ENCODE measurements at regions not wholly inside any gene's neighbourhood (a gene's known extent, or its start where the extent isn't known, plus 50 kb on each side); places are given as distances from the start of the nearest gene placed in this dataset.

DNA sequence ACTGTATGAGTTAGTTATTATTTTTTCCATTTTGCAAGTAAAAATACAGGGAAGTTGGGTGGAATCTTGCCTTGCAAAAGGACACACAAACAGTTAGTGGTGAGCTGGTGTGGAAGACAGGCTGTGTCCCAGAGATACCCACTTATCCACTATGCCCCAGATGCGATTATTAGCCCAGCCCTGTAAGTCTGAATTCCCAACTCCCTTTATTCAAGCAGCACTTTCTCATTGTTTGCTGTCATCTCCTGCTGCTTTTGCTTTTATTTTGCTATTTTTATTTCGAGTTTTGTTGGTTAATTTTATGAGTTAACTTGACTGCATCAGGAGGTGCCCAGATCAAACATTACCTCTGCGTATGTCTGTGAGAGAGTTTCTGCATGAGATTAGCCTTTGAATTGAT, 239.4 kb downstream of the DOK5 start (continued):
- TF ChIP-seq, protein P1, sequence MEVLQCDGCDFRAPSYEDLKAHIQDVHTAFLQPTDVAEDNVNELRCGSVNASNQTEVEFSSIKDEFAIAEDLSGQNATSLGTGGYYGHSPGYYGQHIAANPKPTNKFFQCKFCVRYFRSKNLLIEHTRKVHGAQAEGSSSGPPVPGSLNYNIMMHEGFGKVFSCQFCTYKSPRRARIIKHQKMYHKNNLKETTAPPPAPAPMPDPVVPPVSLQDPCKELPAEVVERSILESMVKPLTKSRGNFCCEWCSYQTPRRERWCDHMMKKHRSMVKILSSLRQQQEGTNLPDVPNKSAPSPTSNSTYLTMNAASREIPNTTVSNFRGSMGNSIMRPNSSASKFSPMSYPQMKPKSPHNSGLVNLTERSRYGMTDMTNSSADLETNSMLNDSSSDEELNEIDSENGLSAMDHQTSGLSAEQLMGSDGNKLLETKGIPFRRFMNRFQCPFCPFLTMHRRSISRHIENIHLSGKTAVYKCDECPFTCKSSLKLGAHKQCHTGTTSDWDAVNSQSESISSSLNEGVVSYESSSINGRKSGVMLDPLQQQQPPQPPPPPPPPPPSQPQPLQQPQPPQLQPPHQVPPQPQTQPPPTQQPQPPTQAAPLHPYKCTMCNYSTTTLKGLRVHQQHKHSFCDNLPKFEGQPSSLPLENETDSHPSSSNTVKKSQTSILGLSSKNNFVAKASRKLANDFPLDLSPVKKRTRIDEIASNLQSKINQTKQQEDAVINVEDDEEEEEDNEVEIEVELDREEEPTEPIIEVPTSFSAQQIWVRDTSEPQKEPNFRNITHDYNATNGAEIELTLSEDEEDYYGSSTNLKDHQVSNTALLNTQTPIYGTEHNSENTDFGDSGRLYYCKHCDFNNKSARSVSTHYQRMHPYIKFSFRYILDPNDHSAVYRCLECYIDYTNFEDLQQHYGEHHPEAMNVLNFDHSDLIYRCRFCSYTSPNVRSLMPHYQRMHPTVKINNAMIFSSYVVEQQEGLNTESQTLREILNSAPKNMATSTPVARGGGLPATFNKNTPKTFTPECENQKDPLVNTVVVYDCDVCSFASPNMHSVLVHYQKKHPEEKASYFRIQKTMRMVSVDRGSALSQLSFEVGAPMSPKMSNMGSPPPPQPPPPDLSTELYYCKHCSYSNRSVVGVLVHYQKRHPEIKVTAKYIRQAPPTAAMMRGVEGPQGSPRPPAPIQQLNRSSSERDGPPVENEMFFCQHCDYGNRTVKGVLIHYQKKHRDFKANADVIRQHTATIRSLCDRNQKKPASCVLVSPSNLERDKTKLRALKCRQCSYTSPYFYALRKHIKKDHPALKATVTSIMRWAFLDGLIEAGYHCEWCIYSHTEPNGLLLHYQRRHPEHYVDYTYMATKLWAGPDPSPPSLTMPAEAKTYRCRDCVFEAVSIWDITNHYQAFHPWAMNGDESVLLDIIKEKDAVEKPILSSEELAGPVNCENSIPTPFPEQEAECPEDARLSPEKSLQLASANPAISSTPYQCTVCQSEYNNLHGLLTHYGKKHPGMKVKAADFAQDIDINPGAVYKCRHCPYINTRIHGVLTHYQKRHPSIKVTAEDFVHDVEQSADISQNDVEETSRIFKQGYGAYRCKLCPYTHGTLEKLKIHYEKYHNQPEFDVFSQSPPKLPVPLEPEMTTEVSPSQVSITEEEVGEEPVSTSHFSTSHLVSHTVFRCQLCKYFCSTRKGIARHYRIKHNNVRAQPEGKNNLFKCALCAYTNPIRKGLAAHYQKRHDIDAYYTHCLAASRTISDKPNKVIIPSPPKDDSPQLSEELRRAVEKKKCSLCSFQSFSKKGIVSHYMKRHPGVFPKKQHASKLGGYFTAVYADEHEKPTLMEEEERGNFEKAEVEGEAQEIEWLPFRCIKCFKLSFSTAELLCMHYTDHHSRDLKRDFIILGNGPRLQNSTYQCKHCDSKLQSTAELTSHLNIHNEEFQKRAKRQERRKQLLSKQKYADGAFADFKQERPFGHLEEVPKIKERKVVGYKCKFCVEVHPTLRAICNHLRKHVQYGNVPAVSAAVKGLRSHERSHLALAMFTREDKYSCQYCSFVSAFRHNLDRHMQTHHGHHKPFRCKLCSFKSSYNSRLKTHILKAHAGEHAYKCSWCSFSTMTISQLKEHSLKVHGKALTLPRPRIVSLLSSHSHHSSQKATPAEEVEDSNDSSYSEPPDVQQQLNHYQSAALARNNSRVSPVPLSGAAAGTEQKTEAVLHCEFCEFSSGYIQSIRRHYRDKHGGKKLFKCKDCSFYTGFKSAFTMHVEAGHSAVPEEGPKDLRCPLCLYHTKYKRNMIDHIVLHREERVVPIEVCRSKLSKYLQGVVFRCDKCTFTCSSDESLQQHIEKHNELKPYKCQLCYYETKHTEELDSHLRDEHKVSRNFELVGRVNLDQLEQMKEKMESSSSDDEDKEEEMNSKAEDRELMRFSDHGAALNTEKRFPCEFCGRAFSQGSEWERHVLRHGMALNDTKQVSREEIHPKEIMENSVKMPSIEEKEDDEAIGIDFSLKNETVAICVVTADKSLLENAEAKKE (CRISPR knock-in tag; IDR thresholded peaks at IDR 0.05), result no peak
- TF ChIP-seq ZNF331 (CRISPR knock-in tag; IDR thresholded peaks at IDR 0.05; ENCODE audit: low read depth), result no peak
- TF ChIP-seq, protein P2, sequence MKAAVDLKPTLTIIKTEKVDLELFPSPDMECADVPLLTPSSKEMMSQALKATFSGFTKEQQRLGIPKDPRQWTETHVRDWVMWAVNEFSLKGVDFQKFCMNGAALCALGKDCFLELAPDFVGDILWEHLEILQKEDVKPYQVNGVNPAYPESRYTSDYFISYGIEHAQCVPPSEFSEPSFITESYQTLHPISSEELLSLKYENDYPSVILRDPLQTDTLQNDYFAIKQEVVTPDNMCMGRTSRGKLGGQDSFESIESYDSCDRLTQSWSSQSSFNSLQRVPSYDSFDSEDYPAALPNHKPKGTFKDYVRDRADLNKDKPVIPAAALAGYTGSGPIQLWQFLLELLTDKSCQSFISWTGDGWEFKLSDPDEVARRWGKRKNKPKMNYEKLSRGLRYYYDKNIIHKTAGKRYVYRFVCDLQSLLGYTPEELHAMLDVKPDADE (IDR thresholded peaks at IDR 0.05), result no peak

DNA sequence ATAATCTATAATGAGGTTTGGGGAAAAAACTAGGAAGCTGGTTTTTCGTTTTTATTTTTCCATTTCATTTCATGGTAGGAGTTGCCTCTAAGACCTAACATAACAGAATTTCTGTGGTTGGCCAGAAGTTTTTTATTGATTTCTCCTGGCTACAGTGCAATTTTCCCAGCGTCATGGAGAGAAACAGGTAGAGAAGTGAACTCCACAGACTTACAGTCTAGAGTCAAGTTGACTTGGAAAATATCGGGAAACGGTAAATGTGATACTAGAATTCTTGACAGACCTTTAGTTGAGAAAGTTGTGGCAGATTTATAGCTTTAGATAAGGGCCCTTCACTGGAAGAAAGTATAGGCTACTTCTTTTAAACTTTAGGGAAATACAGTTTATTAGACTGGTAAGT, 238.3 kb downstream of the DOK5 start:
- peaks cover 24% of the 10 kb centered on the region for H3K36me3 Mint-ChIP-seq (ENCODE audit: low read depth)

More for the DNA sequence above, 238.3 kb downstream of the DOK5 start:
- ATAC-seq (no peak), DNase-seq (ENCODE audit: low spot score) (no peak)
- no peaks in the 10 kb centered on the region for H3K4me1 Mint-ChIP-seq
- no peak overlapping the region for H3K27ac ChIP-seq (ENCODE audit: low read depth)
- no peak overlapping the region for H3K27ac Mint-ChIP-seq
- peaks cover 88% of the 10 kb centered on the region for H3K9me3 Mint-ChIP-seq
- no peaks in the 10 kb centered on the region for H3K27me3 ChIP-seq (ENCODE audit: insufficient read depth)
- no peaks in the 10 kb centered on the region for H3K27me3 Mint-ChIP-seq (ENCODE audit: insufficient read depth, low read depth, poor library complexity)
- no peaks in the 10 kb centered on the region for H4K20me1 ChIP-seq (replicated peaks; ENCODE audit: insufficient read depth)
- no peak overlapping the region for H3K4me2 ChIP-seq
- no peaks in the 10 kb centered on the region for H3F3A ChIP-seq (replicated peaks; ENCODE audit: low read depth)
- H3K4me3 ChIP-seq, result no peak overlapping the region
- H3K79me2 ChIP-seq (replicated peaks; ENCODE audit: insufficient read depth), result no peaks in the 10 kb centered on the region
- TF ChIP-seq NANOG (IDR thresholded peaks at IDR 0.05; ENCODE audit: borderline replicate concordance), result no peak
- TF ChIP-seq, protein P2 (IDR thresholded peaks at IDR 0.05), result no peak
- no peak overlapping the region for H2AFZ ChIP-seq
- H3K4me3 Mint-ChIP-seq, result no peak overlapping the region
- peaks cover 3% of the 10 kb centered on the region; the same call in 1 of the 2 replicates for H3K36me3 ChIP-seq (ENCODE audit: insufficient read depth)
- H3K9me2 ChIP-seq (ENCODE audit: insufficient read depth), result no peaks in the 10 kb centered on the region
- H3K4me1 ChIP-seq (ENCODE audit: insufficient read depth), result no peaks in the 10 kb centered on the region

Data from GM23338 (cell line).